GM12891 (cell line): ENCODE measurements at regions not wholly inside any gene's neighbourhood (a gene's known extent, or its start where the extent isn't known, plus 50 kb on each side); places are given as distances from the start of the nearest gene placed in this dataset.

ENCODE experiments used
- POLR2A ChIP-seq: IDR thresholded peaks from 2 replicates; pipeline ENCODE4 v1.6.1; 2011; ENCODE audit warnings: low read depth, low read length, control low read depth
- POLR2AphosphoS5 ChIP-seq: IDR thresholded peaks from 2 replicates; pipeline ENCODE4 v1.6.1; 2011; ENCODE audit warnings: low read depth, low read length, control low read depth
- SPI1 ChIP-seq: IDR thresholded peaks from 2 replicates; pipeline ENCODE4 v1.6.1; 2011; ENCODE audit warnings: low read depth, low read length, control low read depth

DNA sequence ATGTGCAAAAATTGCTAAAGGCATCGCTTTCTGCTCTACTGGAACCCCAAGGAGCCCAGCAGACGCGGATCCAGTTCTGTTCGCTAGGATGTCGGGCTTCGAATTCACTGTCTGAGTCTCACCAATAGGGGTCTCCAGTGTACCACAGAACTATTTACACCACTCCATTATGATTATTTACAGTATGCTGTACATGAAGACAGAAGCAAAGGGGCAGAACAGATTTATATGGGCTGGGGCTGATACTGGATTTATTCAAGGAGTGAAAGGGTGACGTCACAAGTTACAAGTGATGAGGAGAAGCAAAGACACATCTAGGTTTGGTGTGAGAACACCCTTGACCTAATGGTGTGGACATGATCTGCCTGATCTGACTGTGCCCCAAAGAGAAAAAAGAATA lies 185.3 kb upstream of the ATP5MC3 start:
- TF ChIP-seq POLR2AphosphoS5 (no peak), POLR2A (no peak), SPI1 (no peak)
